ENCODE measurements at regions not wholly inside any gene's neighbourhood (a gene's known extent, or its start where the extent isn't known, plus 50 kb on each side); places are given as distances from the start of the nearest gene placed in this dataset.

GRCh38 chr10:118501171-118501570, 94.3 kb downstream of the PRLHR start:
- Histone ChIP-seq H3K27me3 (no peaks in the 10 kb centered on the region), H3K36me3 (no peaks in the 10 kb centered on the region), H3K9me3 (no peaks in the 10 kb centered on the region), H3K4me3 (no peak overlapping the region), H3K4me1 (peaks cover 0 to 4% (median 0%) of the 10 kb centered on the region in 4 donors), H3K27ac (no peak overlapping the region)
- TF ChIP-seq POLR2A (IDR thresholded peaks at IDR 0.05): no peak
- TF ChIP-seq CTCF (IDR thresholded peaks at IDR 0.05): no peak
- DNase-seq: no peak

- DNase-seq: no peak
- TF ChIP-seq CTCF (IDR thresholded peaks at IDR 0.05) (no peak), POLR2A (IDR thresholded peaks at IDR 0.05) (no peak)
- Histone ChIP-seq H3K9me3 (no peaks in the 10 kb centered on the region), H3K27ac (no peak overlapping the region), H3K4me3 (no peak overlapping the region), H3K4me1 (peaks cover 0 to 4% (median 0%) of the 10 kb centered on the region in 4 donors), H3K27me3 (no peaks in the 10 kb centered on the region), H3K36me3 (no peaks in the 10 kb centered on the region)
Measured at GRCh38 chr10:118500477-118501104, 94.9 kb downstream of the PRLHR start.

- H3K9me3 ChIP-seq: no peaks in the 10 kb centered on the region
- TF ChIP-seq POLR2A (IDR thresholded peaks at IDR 0.05) (no peak), CTCF (IDR thresholded peaks at IDR 0.05) (no peak)
- no peak for DNase-seq
- no peaks in the 10 kb centered on the region for H3K36me3 ChIP-seq
- no peaks in the 10 kb centered on the region for H3K27me3 ChIP-seq
- peaks cover 0 to 4% (median 0%) of the 10 kb centered on the region in 4 donors for H3K4me1 ChIP-seq
- no peak overlapping the region for H3K4me3 ChIP-seq
- H3K27ac ChIP-seq: no peak overlapping the region
Measured at GRCh38 chr10:118499186-118499585, 96.3 kb downstream of the PRLHR start.

GRCh38 chr10:118498623-118499022, 96.8 kb downstream of the PRLHR start:
- Histone ChIP-seq H3K4me1 (peaks cover 0 to 4% (median 0%) of the 10 kb centered on the region in 4 donors), H3K27ac (no peak overlapping the region), H3K4me3 (no peak overlapping the region), H3K36me3 (no peaks in the 10 kb centered on the region), H3K9me3 (no peaks in the 10 kb centered on the region), H3K27me3 (no peaks in the 10 kb centered on the region)
- no peak for DNase-seq
- TF ChIP-seq POLR2A (IDR thresholded peaks at IDR 0.05): no peak
- TF ChIP-seq CTCF (IDR thresholded peaks at IDR 0.05): no peak

- TF ChIP-seq POLR2A (IDR thresholded peaks at IDR 0.05) (no peak), CTCF (IDR thresholded peaks at IDR 0.05) (no peak)
- Histone ChIP-seq H3K4me1 (peaks cover 0 to 4% (median 0%) of the 10 kb centered on the region in 4 donors), H3K27ac (no peak overlapping the region), H3K36me3 (no peaks in the 10 kb centered on the region), H3K27me3 (no peaks in the 10 kb centered on the region), H3K4me3 (no peak overlapping the region), H3K9me3 (no peaks in the 10 kb centered on the region)
- no peak for DNase-seq
Measured at GRCh38 chr10:118497227-118497626, 98.2 kb downstream of the PRLHR start.

All from Peyer's patch (tissue), 4 donors.